H7 (cell line): ENCODE measurements at regions not wholly inside any gene's neighbourhood (a gene's known extent, or its start where the extent isn't known, plus 50 kb on each side); places are given as distances from the start of the nearest gene placed in this dataset.

Experiments used
- DNase-seq: peaks from one replicate; pipeline ENCODE4 v3.0.0; 2012
- H3K27me3 ChIP-seq: 2 replicates; pipeline ENCODE4 v1.6.0; 2011; ENCODE audit warnings: mild to moderate bottlenecking, low read length; ENCODE audit not compliant: control insufficient read depth, insufficient read depth
- H3K36me3 ChIP-seq: replicated peaks from 2 replicates; pipeline ENCODE4 v1.5.1; 2011; ENCODE audit warnings: low read length; ENCODE audit not compliant: control insufficient read depth, insufficient read depth
- H3K4me3 ChIP-seq: 2 replicates; pipeline ENCODE4 v1.5.1; 2011; ENCODE audit warnings: low read depth, mild to moderate bottlenecking, control low read depth, low read length, moderate library complexity; ENCODE audit not compliant: insufficient read depth

- Histone ChIP-seq H3K4me3 (no peak overlapping the region), H3K27me3 (no peaks in the 10 kb centered on the region), H3K36me3 (no peaks in the 10 kb centered on the region)
- DNase-seq: no peak
These were observed 144.8 kb upstream of the GALNTL6 start for GRCh38 chr4:171668403-171668802.

- no peak for DNase-seq
- Histone ChIP-seq H3K27me3 (no peaks in the 10 kb centered on the region), H3K36me3 (no peaks in the 10 kb centered on the region), H3K4me3 (no peak overlapping the region)
These were observed 145.3 kb upstream of the GALNTL6 start for GRCh38 chr4:171667906-171668305.

DNA sequence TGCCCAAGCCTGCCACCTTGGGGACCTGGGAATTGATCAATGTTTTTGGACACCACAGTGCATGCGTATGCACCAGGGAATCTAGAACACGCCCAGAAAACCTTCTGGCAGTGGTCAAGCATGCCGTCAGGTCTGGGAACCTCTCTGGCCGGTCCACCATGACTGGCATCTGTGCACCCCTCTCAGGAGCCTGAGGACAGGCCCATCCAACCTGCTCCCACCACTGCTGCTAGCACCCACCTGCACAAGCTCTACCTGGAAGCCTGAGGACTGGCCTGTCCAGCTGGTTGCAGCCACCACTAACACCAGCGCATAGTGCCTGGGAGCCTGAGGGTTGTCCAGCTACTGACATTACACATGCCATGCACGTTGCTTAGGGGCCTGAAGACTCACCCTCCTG lies 162.1 kb upstream of the GALNTL6 start:
- Histone ChIP-seq H3K36me3 (no peaks in the 10 kb centered on the region), H3K27me3 (no peaks in the 10 kb centered on the region), H3K4me3 (no peak overlapping the region)
- DNase-seq: no peak

- no peak overlapping the region for H3K4me3 ChIP-seq
- DNase-seq: peak; percentile 7
- no peaks in the 10 kb centered on the region for H3K27me3 ChIP-seq
- H3K36me3 ChIP-seq: no peaks in the 10 kb centered on the region
These were observed 162.7 kb upstream of the GALNTL6 start for GRCh38 chr4:171650543-171650942.

GRCh38 chr4:171648926-171649325 lies 164.3 kb upstream of the GALNTL6 start:
- H3K27me3 ChIP-seq: no peaks in the 10 kb centered on the region
- no peak for DNase-seq
- H3K4me3 ChIP-seq: no peak overlapping the region
- H3K36me3 ChIP-seq: no peaks in the 10 kb centered on the region

DNA sequence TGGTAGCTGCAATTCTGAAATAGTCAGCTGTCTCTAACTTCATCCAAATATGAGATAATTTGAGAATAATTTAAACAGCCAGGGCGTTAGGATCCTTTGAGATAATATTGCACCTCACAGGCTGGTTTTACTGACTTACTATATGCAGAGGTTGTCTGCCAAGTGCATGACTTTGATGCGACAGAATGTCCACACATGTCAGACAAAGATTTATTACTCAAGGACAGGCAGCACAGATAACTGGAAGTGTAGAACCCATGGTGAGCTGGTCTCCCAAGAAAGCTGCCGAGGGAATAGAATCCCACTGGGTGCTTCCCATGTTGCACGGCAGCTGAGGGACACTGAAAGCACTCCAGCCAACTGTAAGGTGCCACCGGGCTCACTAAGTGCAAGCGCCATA lies 166.2 kb upstream of the GALNTL6 start:
- H3K27me3 ChIP-seq: no peaks in the 10 kb centered on the region
- no peak for DNase-seq
- H3K36me3 ChIP-seq: no peaks in the 10 kb centered on the region
- H3K4me3 ChIP-seq: no peak overlapping the region

GRCh38 chr4:171644430-171645057 lies 168.7 kb upstream of the GALNTL6 start:
- Histone ChIP-seq H3K36me3 (no peaks in the 10 kb centered on the region), H3K27me3 (no peaks in the 10 kb centered on the region), H3K4me3 (no peak overlapping the region)
- DNase-seq: no peak

- H3K27me3 ChIP-seq: no peaks in the 10 kb centered on the region
- DNase-seq: no peak
- no peaks in the 10 kb centered on the region for H3K36me3 ChIP-seq
- no peak overlapping the region for H3K4me3 ChIP-seq
These were observed 173.7 kb upstream of the GALNTL6 start for GRCh38 chr4:171639540-171639939.

DNA sequence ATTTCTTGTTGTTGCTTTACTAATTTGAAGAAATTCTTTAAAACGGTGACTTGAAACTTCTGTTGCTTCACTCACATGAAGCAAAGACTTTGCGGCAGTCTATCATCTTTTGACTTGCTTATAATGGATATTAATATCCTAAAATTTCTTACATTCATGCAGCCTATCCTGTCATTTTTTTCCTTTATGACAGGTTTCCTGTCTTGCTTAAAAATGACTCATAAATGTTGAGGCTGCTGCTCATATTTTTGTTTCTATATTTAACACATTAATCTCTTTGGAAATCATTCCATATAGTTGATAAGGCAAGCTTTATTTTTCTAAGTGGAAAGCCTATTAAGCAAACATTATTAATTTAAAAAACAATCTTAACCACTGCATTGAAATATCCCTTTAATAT lies 176.6 kb upstream of the GALNTL6 start:
- Histone ChIP-seq H3K27me3 (no peaks in the 10 kb centered on the region), H3K36me3 (no peaks in the 10 kb centered on the region), H3K4me3 (no peak overlapping the region)
- DNase-seq: no peak

DNA sequence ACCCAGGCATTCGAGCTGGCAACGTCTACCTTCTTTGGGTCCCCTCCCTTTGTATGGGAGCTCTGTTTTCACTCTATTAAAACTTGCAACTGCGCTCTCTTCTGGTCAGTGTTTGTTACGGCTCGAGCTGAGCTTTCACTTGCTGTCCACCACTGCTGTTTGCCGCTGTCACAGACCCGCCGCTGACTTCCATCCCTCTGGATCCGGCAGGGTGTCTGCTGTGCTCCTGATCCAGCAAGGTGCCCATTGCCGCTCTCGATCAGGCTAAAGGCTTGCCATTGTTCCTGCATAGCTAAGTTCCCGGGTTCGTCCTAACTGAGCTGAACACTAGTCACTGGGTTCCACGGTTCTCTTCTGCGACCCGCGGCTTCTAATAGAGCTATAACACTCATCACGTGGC lies 183.5 kb upstream of the GALNTL6 start:
- Histone ChIP-seq H3K36me3 (no peaks in the 10 kb centered on the region), H3K27me3 (no peaks in the 10 kb centered on the region)
- no peak for DNase-seq

GRCh38 chr4:171629182-171629581 lies 184.0 kb upstream of the GALNTL6 start:
- Histone ChIP-seq H3K36me3 (no peaks in the 10 kb centered on the region), H3K27me3 (no peaks in the 10 kb centered on the region)
- DNase-seq: no peak

More for the DNA sequence above, 183.5 kb upstream of the GALNTL6 start:
- H3K4me3 ChIP-seq: no peak overlapping the region

GRCh38 chr4:171626554-171626953 lies 186.7 kb upstream of the GALNTL6 start:
- Histone ChIP-seq H3K4me3 (no peak overlapping the region), H3K27me3 (no peaks in the 10 kb centered on the region), H3K36me3 (no peaks in the 10 kb centered on the region)
- no peak for DNase-seq

More at GRCh38 chr4:171629182-171629581, 184.0 kb upstream of the GALNTL6 start:
- no peak overlapping the region for H3K4me3 ChIP-seq

DNA sequence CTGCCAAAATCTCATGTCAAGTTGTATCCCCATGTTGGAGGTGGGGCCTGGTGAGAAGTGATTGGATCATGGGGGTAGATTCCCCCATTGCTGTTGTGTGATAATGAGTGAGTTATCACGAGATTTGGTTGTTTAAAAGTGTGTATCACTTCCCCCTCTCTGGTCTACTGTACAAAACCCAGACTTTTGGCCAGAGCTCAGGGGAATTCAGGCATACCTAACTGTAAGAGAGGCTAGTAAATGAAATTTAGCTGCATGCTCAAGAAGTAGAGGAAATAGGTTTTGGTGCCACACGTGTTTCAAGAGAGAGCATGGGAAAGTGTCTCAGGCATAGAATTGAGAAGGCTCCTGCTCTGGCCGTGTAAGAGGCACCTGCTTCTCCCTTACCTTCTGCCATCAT lies 190.5 kb upstream of the GALNTL6 start:
- H3K27me3 ChIP-seq: no peaks in the 10 kb centered on the region
- no peak overlapping the region for H3K4me3 ChIP-seq
- DNase-seq: no peak
- H3K36me3 ChIP-seq: no peaks in the 10 kb centered on the region

GRCh38 chr4:171621646-171622045 lies 191.6 kb upstream of the GALNTL6 start:
- Histone ChIP-seq H3K4me3 (no peak overlapping the region), H3K36me3 (no peaks in the 10 kb centered on the region), H3K27me3 (no peaks in the 10 kb centered on the region)
- no peak for DNase-seq

GRCh38 chr4:171612907-171613306 lies 200.3 kb upstream of the GALNTL6 start:
- Histone ChIP-seq H3K27me3 (no peaks in the 10 kb centered on the region), H3K4me3 (no peak overlapping the region), H3K36me3 (no peaks in the 10 kb centered on the region)
- no peak for DNase-seq
